ENCODE measurements at regions not wholly inside any gene's neighbourhood (a gene's known extent, or its start where the extent isn't known, plus 50 kb on each side); places are given as distances from the start of the nearest gene placed in this dataset.

- no peaks in the 10 kb centered on the region for H3K9me3 ChIP-seq
- no peak for DNase-seq
- TF ChIP-seq CTCF (IDR thresholded peaks at IDR 0.05; ENCODE audit: low read depth, low read length): no peak
- H3K4me1 ChIP-seq: peaks cover 16% of the 10 kb centered on the region
- no peaks in the 10 kb centered on the region for H3K27me3 ChIP-seq
- no peaks in the 10 kb centered on the region for H3K36me3 ChIP-seq
- H3K4me3 ChIP-seq (ENCODE audit: low read depth, low read length): no peak overlapping the region
Measured at GRCh38 chr2:22850310-22850709, 534.7 kb upstream of the KLHL29 start.

DNA sequence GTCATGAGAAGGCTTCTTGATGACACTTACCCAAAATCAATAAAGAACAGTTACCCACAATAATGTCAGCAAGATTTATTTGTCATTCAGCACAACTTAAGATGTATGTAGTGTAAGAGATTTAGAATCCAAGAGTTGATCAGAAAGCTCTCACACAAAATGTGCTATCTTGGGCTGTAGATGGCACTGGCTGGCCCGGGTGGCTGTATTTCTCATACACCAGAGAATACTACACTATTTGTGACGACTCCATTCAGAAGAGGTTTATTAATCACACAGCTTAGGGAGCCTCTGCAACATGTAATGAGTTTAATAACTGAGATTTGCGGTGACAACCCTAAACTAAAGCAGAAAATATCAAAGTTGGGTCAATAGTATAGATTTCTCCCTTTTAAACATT is 530.4 kb upstream of the KLHL29 start:
- no peak overlapping the region for H3K4me3 ChIP-seq (ENCODE audit: low read depth, low read length)
- no peaks in the 10 kb centered on the region for H3K9me3 ChIP-seq

DNA sequence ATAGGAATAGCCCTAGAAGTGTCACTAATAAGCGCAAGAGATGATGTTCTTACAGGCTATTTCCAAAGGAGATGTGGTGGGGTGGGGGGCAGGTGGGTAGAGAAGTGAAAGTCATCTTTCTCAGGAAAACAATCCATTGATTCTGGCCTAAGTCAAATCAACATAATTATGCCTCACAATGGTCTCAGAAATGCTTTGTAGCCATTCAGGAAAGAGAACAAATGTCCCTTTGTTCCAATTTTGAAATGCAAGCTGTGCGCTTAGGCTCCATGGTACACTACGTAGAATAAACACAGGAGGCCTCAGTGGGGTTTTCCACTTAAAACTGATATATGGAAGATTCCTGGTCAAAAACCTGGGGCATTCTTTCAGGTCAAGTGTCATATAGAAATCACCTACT is 529.9 kb upstream of the KLHL29 start:
- Histone ChIP-seq H3K4me1 (peaks cover 14% of the 10 kb centered on the region), H3K27me3 (no peaks in the 10 kb centered on the region), H3K4me3 (ENCODE audit: low read depth, low read length) (no peak overlapping the region), H3K36me3 (no peaks in the 10 kb centered on the region), H3K9me3 (no peaks in the 10 kb centered on the region)
- TF ChIP-seq CTCF (IDR thresholded peaks at IDR 0.05; ENCODE audit: low read depth, low read length): no peak
- no peak for DNase-seq

More for the DNA sequence above, 530.4 kb upstream of the KLHL29 start:
- no peaks in the 10 kb centered on the region for H3K36me3 ChIP-seq
- H3K27me3 ChIP-seq: no peaks in the 10 kb centered on the region
- TF ChIP-seq CTCF (IDR thresholded peaks at IDR 0.05; ENCODE audit: low read depth, low read length): no peak
- DNase-seq: no peak
- peaks cover 14% of the 10 kb centered on the region for H3K4me1 ChIP-seq

DNA sequence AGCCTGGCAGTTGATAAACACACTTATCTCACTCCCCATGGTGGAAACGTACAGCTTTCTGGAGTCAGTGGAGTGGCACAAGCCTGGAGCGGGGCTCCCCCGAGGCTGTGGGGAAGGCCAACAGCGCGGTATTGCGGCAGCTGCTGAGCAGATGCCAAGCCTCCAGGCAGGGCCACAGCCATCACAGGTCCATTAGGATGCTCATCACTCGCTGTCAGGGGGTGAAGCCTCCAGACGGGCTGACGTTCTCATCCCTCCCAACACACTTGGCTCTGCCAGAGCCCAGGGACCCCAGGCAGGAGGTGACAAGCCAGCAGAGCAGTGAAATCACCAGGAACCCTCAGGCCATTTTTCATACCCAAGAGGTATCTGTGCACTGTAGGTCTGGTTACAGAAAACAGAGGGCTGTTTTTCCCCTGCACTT is 529.2 kb upstream of the KLHL29 start:
- TF ChIP-seq CTCF (IDR thresholded peaks at IDR 0.05; ENCODE audit: low read depth, low read length): peak; percentile 14; the same call in 1 of the 2 replicates
- DNase-seq: peak; percentile 98
- H3K9me3 ChIP-seq: no peaks in the 10 kb centered on the region
- peaks cover 14% of the 10 kb centered on the region for H3K4me1 ChIP-seq
- H3K4me3 ChIP-seq (ENCODE audit: low read depth, low read length): no peak overlapping the region
- no peaks in the 10 kb centered on the region for H3K27me3 ChIP-seq
- H3K36me3 ChIP-seq: no peaks in the 10 kb centered on the region

- H3K27me3 ChIP-seq: no peaks in the 10 kb centered on the region
Measured at GRCh38 chr2:22867973-22868372, 517.0 kb upstream of the KLHL29 start.

DNA sequence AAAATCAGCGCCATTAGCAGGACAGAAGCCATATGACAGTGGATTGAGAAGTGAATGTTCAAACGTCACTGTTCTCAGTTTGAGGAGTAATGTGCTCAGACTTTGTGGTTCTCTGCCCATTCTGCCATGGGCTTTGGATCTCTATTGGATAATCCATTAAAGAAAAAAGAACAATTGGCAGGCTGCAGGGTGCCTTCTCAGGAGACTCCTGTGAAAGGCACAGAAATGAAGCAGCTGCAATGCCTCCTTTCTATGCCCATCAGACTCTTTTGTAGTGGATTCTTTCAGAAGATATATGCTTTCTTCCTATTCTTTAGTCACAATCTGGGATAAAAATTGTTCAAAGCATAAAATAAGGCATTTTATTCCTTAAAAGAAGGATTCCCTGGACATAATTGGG is 506.9 kb upstream of the KLHL29 start:
- no peak for DNase-seq
- Histone ChIP-seq H3K36me3 (no peaks in the 10 kb centered on the region), H3K9me3 (no peaks in the 10 kb centered on the region), H3K27me3 (no peaks in the 10 kb centered on the region), H3K4me1 (peaks cover 22% of the 10 kb centered on the region), H3K4me3 (ENCODE audit: low read depth, low read length) (no peak overlapping the region)
- no peak for TF ChIP-seq CTCF (IDR thresholded peaks at IDR 0.05; ENCODE audit: low read depth, low read length)

More at GRCh38 chr2:22867973-22868372, 517.0 kb upstream of the KLHL29 start:
- H3K4me3 ChIP-seq (ENCODE audit: low read depth, low read length): no peak overlapping the region
- no peaks in the 10 kb centered on the region for H3K36me3 ChIP-seq
- TF ChIP-seq CTCF (IDR thresholded peaks at IDR 0.05; ENCODE audit: low read depth, low read length): no peak
- no peaks in the 10 kb centered on the region for H3K4me1 ChIP-seq
- no peaks in the 10 kb centered on the region for H3K9me3 ChIP-seq
- no peak for DNase-seq

All from BE2C (cell line).